T-helper 2 cell treated with Interferon-gamma antibody and Interleukin-4, amounts not matched to agents 5 μg/mL and 100 μg/mL, for 36 hours (primary cell): ENCODE measurements at regions not wholly inside any gene's neighbourhood (a gene's known extent, or its start where the extent isn't known, plus 50 kb on each side); places are given as distances from the start of the nearest gene placed in this dataset.

Experiments used
- DNase-seq: peaks from one replicate; pipeline ENCODE4 v3.0.0; 2021; ENCODE audit warnings: low spot score
- H3K27ac Mint-ChIP-seq: one replicate; pipeline ENCODE4 v1.8.0; 2021; ENCODE audit warnings: mild to moderate bottlenecking, mixed read lengths
- H3K27me3 Mint-ChIP-seq: one replicate; pipeline ENCODE4 v1.8.0; 2021; ENCODE audit warnings: low read depth, mixed read lengths
- H3K36me3 Mint-ChIP-seq: one replicate; pipeline ENCODE4 v1.8.0; 2021; ENCODE audit warnings: low read depth, mixed read lengths
- H3K4me1 Mint-ChIP-seq: one replicate; pipeline ENCODE4 v1.8.0; 2021; ENCODE audit warnings: low read depth, mixed read lengths
- H3K4me3 Mint-ChIP-seq: one replicate; pipeline ENCODE4 v1.8.0; 2022; ENCODE audit warnings: mild to moderate bottlenecking, moderate library complexity, mixed read lengths
- H3K9me3 Mint-ChIP-seq: one replicate; pipeline ENCODE4 v1.8.0; 2021; ENCODE audit warnings: mixed read lengths

DNA sequence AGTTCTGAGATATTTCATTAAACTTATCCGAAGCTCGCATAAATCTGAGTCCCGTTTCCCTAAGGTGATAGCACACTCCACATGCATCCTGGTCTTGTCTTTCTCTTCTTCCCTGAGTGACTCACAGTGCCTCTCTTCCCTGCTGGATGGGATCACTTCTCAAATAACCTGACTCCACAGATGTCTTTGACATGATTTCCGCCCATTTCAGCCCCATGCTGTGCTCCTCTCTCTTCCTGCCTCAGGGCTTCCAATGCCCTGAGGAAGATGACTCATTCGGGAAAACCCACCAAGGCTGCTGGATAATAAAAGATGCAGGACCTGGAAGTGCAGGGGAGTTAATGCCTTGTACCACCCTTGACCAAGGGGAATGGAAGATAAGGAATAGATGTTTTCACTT, 441.7 kb upstream of the SOX11 start:
- H3K27me3 Mint-ChIP-seq, result no peaks in the 10 kb centered on the region

DNA sequence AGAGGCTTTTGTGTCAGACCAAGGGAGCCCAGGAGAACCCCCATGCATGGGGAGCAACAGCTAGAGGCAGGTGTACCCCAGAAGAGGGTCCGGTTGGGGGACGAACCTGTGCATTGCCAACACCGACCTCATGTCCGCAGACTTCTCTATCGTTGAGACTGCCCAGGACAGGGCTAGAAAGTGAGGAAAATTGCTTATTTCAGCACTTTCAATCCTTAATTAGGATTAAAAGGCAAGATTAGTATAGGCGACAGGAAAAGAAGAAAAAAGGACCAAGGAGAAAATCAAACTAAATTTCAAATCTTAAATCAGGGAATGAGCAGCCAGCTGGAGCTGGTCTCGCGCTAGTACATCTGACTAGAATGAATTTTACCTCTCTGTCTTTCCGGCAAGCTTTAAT, 438.9 kb upstream of the SOX11 start:
- peaks cover 57% of the 10 kb centered on the region for H3K9me3 Mint-ChIP-seq
- no peaks in the 10 kb centered on the region for H3K4me1 Mint-ChIP-seq
- H3K27me3 Mint-ChIP-seq, result no peaks in the 10 kb centered on the region
- no peak for DNase-seq
- H3K36me3 Mint-ChIP-seq, result no peaks in the 10 kb centered on the region
- H3K4me3 Mint-ChIP-seq, result no peak overlapping the region
- H3K27ac Mint-ChIP-seq, result no peak overlapping the region

More for the DNA sequence above, 441.7 kb upstream of the SOX11 start:
- DNase-seq, result no peak
- Mint-ChIP-seq H3K27ac (no peak overlapping the region), H3K4me3 (no peak overlapping the region), H3K4me1 (no peaks in the 10 kb centered on the region), H3K9me3 (peaks cover 49% of the 10 kb centered on the region), H3K36me3 (no peaks in the 10 kb centered on the region)

DNA sequence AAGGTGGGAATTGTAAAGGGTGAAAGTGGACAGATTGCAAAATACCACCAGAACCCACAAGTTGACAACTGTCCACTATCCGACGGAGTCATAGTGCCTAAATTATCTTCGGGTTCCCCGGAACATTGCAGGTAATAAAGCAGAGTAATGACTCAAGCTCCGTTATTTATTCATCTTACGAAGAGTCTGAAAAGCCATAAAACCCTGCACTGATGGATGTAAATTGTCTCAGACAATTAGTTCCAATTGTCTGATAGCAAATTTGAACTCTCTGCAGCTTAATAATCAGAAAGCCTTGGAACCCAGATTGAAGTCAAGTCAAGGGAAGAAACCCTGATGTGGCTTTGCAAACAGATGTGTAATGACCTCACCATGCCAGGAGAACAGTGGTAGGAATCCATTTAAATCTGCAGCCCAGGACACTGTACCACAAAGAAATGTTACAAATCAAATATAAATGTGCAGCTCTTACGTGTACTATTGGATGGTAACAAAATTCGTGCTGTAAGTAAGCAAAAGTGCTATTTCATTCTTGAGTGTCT, 437.3 kb upstream of the SOX11 start:
- Mint-ChIP-seq H3K4me3 (no peak overlapping the region), H3K27me3 (no peaks in the 10 kb centered on the region), H3K27ac (no peak overlapping the region), H3K36me3 (no peaks in the 10 kb centered on the region), H3K9me3 (peaks cover 66% of the 10 kb centered on the region), H3K4me1 (no peaks in the 10 kb centered on the region)
- DNase-seq, result no peak

DNA sequence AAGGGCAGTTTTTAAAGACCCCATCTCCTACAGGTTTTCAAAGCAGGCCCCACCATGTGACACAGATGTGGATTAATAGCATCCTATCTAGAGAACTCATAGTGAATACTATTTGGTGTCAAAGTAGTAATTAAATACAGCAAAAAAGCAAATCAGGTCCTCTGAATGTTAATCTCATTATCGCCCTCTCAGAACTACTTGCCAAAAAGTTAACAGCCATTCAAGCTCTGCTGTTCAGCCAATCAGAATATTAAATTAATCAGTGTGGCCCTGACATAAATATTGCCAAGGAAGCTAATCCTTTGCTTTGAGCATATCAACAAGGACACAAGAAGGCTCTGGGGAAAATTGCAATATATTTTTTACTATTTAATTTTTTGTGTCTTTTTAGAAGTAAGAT, 428.9 kb upstream of the SOX11 start:
- no peaks in the 10 kb centered on the region for H3K36me3 Mint-ChIP-seq
- H3K4me1 Mint-ChIP-seq, result no peaks in the 10 kb centered on the region
- H3K27me3 Mint-ChIP-seq, result no peaks in the 10 kb centered on the region
- DNase-seq, result no peak
- no peak overlapping the region for H3K4me3 Mint-ChIP-seq
- peaks cover 43% of the 10 kb centered on the region for H3K9me3 Mint-ChIP-seq
- H3K27ac Mint-ChIP-seq, result no peak overlapping the region

DNA sequence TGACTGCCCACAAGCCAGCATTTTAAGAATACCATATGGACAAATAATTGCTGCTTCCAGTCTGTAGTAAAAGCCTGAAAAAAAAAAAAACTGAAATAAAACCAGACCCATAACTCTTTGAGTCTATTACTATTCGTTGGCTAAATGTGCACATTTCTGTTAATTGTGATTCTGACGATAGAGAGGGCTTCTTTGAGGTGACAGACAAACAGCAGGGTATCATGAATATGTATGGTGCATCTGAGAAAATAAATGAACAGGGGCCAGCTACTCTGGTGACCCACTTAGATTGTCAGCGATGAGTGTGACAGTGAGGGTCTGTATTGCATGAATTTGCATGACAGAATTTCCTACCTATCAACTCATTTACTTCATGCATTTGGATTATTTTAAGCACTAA, 427.8 kb upstream of the SOX11 start:
- DNase-seq, result no peak
- H3K27ac Mint-ChIP-seq, result no peak overlapping the region
- H3K9me3 Mint-ChIP-seq, result peaks cover 41% of the 10 kb centered on the region
- H3K4me1 Mint-ChIP-seq, result no peaks in the 10 kb centered on the region
- no peaks in the 10 kb centered on the region for H3K36me3 Mint-ChIP-seq
- no peaks in the 10 kb centered on the region for H3K27me3 Mint-ChIP-seq
- H3K4me3 Mint-ChIP-seq, result no peak overlapping the region

DNA sequence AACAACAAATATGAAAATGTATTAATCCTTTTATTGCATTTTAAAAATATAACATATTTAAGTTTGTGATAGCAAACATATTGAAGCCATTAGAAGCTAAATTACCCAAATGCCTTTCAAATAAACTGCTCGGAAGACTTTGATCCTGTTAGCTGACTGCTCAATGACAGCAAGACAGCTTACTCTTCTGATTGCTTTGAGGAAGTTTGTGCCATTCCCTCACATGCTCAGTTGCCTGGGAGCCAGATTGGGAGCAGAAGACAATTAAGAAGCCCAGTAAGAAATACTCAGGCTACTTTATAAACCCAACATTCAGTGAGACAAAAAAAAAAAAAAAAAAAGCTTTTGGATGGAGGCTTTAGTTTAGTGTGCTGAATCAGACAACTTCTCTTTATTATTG, 407.1 kb upstream of the SOX11 start:
- Mint-ChIP-seq H3K27me3 (no peaks in the 10 kb centered on the region), H3K36me3 (no peaks in the 10 kb centered on the region), H3K4me3 (no peak overlapping the region), H3K27ac (no peak overlapping the region), H3K9me3 (peaks cover 15% of the 10 kb centered on the region), H3K4me1 (no peaks in the 10 kb centered on the region)
- DNase-seq, result no peak

DNA sequence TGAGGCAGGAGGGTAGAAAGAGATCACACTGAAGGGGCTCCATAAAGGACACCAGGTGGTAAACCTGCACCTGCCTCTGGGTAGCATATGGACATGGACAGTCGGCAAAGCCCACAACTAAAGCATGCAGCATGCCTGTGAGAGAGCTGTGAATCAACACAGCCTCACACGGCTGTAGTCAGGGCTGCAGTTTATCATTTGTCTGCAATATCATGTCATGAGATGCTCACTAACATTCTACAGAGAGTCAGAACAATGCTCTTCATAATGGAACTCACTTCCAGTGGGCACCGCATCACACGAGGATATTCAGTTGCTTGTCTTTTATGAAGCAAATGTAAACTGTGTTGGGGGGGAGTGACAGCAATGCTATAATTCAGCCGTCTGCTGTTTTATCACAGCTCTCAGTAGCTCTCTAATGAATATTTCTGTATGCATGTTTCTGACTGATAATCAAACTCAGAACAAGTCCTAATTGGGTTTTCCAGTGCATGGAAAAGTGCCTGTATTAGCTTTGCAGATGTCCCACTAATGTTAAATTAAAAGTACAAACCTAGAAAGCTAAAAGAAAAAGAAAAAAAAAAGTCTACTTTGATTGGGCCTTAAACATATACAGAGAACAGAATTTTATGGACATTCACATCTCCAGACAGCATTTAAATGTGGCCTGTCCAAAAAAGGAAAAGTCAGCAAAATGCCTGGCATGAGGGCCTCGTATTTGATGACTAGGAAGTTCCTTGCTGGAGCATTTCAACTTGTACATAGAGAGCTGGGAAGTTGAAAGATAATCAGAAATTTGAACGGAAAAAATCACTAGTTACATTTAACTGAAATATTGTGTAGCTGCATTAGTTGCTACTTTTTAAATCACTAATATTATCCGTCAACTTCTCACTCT, 406.1 kb upstream of the SOX11 start:
- no peak for DNase-seq
- Mint-ChIP-seq H3K4me1 (no peaks in the 10 kb centered on the region), H3K27me3 (no peaks in the 10 kb centered on the region), H3K27ac (no peak overlapping the region), H3K9me3 (peaks cover 13% of the 10 kb centered on the region), H3K36me3 (no peaks in the 10 kb centered on the region), H3K4me3 (no peak overlapping the region)

DNA sequence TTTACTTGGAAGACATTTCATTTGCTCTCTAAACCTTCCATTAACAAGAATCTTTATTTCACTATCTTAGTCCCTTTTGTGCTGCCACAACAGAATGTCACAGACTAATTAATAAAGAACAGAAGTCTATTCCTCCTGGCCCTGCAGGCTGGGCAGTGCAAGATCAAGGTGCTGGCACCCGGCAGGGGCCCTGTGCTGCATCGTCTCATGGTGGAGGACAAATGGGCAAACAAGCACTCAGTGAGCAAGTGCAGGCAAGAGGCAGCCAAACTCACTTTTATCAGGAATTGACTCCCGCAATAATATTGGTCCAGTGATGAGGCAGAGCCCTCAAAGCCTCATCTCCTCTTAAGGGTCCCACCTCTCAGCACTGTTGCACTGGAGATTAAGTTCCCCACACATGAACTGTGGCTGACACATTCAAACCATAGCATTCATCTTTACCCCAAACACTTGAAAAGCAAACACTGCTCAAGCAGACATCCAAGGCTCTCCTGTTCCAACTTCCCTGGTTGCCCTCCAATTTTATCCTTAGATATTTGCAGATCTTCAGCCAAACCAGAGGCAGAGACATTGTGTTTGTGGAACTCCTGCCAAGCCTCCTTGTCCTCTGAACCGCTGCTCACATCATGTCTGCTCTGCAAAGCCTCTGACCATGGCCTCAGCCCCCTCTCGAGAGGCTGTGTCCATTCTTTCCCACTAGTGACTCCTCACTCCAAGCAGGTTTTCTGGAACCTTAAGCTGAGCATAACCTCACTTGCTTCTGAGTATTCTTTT, 404.4 kb upstream of the SOX11 start:
- DNase-seq, result no peak
- Mint-ChIP-seq H3K36me3 (no peaks in the 10 kb centered on the region), H3K27ac (no peak overlapping the region), H3K9me3 (peaks cover 16% of the 10 kb centered on the region), H3K4me1 (no peaks in the 10 kb centered on the region), H3K4me3 (no peak overlapping the region), H3K27me3 (no peaks in the 10 kb centered on the region)

DNA sequence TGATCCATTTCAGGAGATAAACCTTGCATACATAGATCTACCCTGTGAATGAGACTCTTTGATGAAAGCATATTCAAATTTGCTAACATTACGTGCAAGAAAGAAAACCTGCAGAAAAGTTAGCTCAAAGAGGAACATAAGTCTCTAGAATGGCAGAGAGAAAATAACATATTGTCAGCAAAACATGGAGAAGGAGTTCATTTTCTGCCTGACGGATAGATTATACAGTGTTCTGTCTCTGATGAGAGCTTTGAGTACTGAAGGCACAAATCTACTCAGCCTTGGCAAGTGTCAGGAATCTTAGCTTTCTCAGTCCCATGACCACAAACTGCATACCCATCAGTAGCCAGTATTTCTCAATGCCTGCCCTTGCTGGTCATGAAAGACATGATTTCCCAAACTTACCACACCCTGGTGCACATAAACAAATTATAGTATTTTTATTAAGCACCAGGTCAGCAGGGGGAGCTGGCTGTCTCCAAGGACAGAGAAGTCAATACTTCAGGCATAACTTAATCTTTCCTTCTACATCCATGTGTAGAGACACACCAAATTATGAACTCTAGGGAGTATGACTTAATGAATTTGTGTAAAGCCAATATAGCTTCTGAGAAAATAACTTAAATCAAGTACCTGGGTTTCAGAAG, 401.2 kb upstream of the SOX11 start:
- H3K27ac Mint-ChIP-seq, result no peak overlapping the region
- no peak overlapping the region for H3K4me3 Mint-ChIP-seq
- peaks cover 17% of the 10 kb centered on the region for H3K9me3 Mint-ChIP-seq
- no peaks in the 10 kb centered on the region for H3K4me1 Mint-ChIP-seq
- no peaks in the 10 kb centered on the region for H3K36me3 Mint-ChIP-seq
- no peaks in the 10 kb centered on the region for H3K27me3 Mint-ChIP-seq
- DNase-seq, result no peak

DNA sequence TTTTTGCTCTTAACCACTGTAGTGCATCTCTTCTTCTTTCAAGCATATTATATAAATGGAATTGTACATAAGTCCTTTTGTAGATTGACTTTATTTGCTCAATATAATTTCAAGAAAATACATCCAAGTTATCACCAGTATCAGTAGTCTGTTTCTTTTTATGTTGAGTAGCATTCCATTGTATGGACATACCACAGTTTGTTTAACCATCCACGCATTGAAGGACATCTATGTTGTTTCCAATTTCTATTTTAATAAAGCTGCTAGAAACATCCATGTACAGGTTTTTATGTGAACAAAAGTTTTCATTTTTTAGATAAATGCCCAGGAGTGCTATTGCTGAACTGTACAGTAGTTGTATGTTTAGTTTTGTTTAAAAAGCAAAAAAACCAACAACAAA, 387.5 kb upstream of the SOX11 start:
- no peak overlapping the region for H3K27ac Mint-ChIP-seq
- H3K27me3 Mint-ChIP-seq, result no peaks in the 10 kb centered on the region
- H3K4me3 Mint-ChIP-seq, result no peak overlapping the region
- H3K4me1 Mint-ChIP-seq, result no peaks in the 10 kb centered on the region
- no peak for DNase-seq
- H3K36me3 Mint-ChIP-seq, result no peaks in the 10 kb centered on the region
- H3K9me3 Mint-ChIP-seq, result peaks cover 23% of the 10 kb centered on the region

DNA sequence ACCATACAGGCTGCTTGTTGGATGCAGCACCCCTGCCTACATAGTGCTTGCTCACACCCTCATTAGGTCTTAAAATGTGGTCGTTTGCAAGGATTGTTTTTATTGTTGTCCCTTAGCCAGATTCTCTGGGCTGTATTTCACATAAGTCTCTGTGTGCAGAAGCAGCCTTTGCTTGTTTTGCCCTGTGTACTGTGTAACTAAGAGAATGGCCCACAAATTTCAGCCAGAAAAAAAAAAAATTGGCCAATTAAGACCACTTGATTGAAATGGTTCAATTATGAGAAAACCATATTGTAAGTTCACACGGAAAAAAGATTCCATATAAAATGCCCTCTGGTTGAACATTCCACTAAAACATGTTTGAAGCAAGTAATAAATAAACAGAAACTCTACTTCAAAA, 377.1 kb upstream of the SOX11 start:
- no peak overlapping the region for H3K27ac Mint-ChIP-seq
- H3K4me1 Mint-ChIP-seq, result no peaks in the 10 kb centered on the region
- no peak for DNase-seq
- no peaks in the 10 kb centered on the region for H3K27me3 Mint-ChIP-seq
- no peak overlapping the region for H3K4me3 Mint-ChIP-seq
- H3K9me3 Mint-ChIP-seq, result peaks cover 31% of the 10 kb centered on the region
- H3K36me3 Mint-ChIP-seq, result no peaks in the 10 kb centered on the region

DNA sequence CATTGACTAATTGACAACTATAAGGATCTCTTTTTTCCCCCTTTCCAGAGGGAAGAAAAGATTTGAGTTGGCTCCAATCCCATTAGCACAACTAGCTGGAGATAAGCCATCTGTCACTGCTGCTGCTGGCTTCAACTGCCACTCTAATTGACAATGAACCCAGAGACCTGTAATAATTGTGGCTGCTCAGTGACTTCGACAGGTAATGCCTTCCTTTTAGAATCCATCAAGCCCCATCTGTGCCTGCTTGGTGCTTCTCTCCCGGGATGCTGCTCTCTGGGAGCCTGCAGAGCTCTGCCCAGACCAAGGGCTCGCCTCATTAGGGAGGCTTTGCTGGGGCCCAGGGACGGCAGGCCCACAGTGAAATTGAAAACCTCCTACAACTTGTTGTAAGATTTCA, 376.7 kb upstream of the SOX11 start:
- H3K27ac Mint-ChIP-seq, result no peak overlapping the region
- H3K36me3 Mint-ChIP-seq, result no peaks in the 10 kb centered on the region
- H3K27me3 Mint-ChIP-seq, result no peaks in the 10 kb centered on the region
- no peaks in the 10 kb centered on the region for H3K4me1 Mint-ChIP-seq
- H3K4me3 Mint-ChIP-seq, result no peak overlapping the region
- DNase-seq, result no peak
- H3K9me3 Mint-ChIP-seq, result peaks cover 26% of the 10 kb centered on the region

DNA sequence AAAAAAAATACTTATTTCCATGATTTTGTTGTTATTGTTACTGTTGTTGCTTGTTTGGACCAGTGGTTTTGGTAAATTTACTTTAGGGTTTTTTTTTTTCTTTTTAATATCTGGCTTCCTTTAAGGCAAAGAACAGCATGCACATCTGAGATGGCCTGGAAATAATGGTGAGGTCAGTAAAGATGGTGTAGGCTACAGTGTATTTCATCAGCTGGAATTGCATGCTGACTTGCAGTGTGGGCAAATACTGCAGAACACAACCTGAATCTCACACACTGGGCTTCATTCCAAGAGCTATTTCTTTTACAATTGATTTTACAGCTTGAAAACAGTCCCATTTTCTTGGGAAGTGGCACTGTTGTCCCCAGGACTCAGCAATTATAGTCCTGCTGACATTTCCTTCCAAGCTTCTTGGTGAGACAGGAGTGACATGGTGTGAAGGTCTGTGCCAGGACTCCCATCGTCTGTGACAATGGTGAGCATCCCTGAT, 376.1 kb upstream of the SOX11 start:
- no peaks in the 10 kb centered on the region for H3K27me3 Mint-ChIP-seq
- H3K4me3 Mint-ChIP-seq, result no peak overlapping the region
- no peaks in the 10 kb centered on the region for H3K36me3 Mint-ChIP-seq
- H3K4me1 Mint-ChIP-seq, result no peaks in the 10 kb centered on the region
- H3K9me3 Mint-ChIP-seq, result peaks cover 24% of the 10 kb centered on the region
- H3K27ac Mint-ChIP-seq, result no peak overlapping the region
- no peak for DNase-seq

DNA sequence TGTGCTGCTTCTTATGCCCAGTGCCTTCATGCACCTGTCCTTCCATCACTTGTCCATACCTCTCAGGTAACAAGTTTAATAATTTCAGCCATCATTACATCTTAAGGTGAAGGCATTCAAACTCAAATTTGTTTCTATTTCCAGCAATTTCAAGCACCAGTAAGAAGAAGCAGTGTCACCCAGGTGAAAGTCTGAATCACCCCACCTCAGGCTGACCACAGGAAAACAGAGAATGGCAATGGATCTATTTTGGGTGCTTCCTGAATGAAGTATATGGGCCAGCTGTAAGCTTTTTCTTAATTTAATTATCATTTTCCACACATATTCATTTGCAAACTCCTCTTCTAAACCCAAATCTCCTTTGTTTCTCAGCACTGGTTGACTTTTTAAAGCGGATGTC, 372.7 kb upstream of the SOX11 start:
- DNase-seq, result no peak
- no peak overlapping the region for H3K27ac Mint-ChIP-seq
- H3K4me3 Mint-ChIP-seq, result no peak overlapping the region
- H3K4me1 Mint-ChIP-seq, result no peaks in the 10 kb centered on the region
- H3K36me3 Mint-ChIP-seq, result no peaks in the 10 kb centered on the region
- peaks cover 22% of the 10 kb centered on the region for H3K9me3 Mint-ChIP-seq
- no peaks in the 10 kb centered on the region for H3K27me3 Mint-ChIP-seq
